ENCODE measurements at regions not wholly inside any gene's neighbourhood (a gene's known extent, or its start where the extent isn't known, plus 50 kb on each side); places are given as distances from the start of the nearest gene placed in this dataset.
"Not testable (repeated sequence)": the region's sequence is repeated elsewhere in the genome, so short reads cannot be mapped to it uniquely, and the experiment has no call there.

- no peak for DNase-seq
Observed at GRCh38 chr6:76634695-76635094, 562.2 kb upstream of the IMPG1 start.

- DNase-seq: peak in 1 of 2 experiments; percentile 16
Observed at GRCh38 chr6:76633259-76633658, 560.8 kb upstream of the IMPG1 start.

GRCh38 chr6:76631622-76632021 lies 559.2 kb upstream of the IMPG1 start:
- no peak for DNase-seq

GRCh38 chr6:76615395-76615794 lies 542.9 kb upstream of the IMPG1 start:
- DNase-seq: no peak

- peak; percentile 87 to 89 for DNase-seq
Observed at GRCh38 chr6:76612954-76613353, 540.5 kb upstream of the IMPG1 start.

- no peak for DNase-seq
Observed at GRCh38 chr6:76609160-76609559, 536.7 kb upstream of the IMPG1 start.

- DNase-seq: no peak
Observed at GRCh38 chr6:76594109-76594508, 521.6 kb upstream of the IMPG1 start.

- DNase-seq: no peak
Observed at GRCh38 chr6:76593668-76594067, 521.2 kb upstream of the IMPG1 start.

- DNase-seq: no peak
Observed at GRCh38 chr6:76592566-76592965, 520.1 kb upstream of the IMPG1 start.

- DNase-seq: no peak
Observed at GRCh38 chr6:76587271-76587670, 514.8 kb upstream of the IMPG1 start.

- no peak for DNase-seq
Observed at GRCh38 chr6:76584121-76584520, 511.7 kb upstream of the IMPG1 start.

GRCh38 chr6:76578746-76579145 lies 506.3 kb upstream of the IMPG1 start:
- DNase-seq: no peak

GRCh38 chr6:76574746-76575145 lies 502.3 kb upstream of the IMPG1 start:
- DNase-seq: no peak

GRCh38 chr6:76565932-76566331 lies 493.5 kb upstream of the IMPG1 start:
- no peak for DNase-seq

- DNase-seq: not testable (repeated sequence)
Observed at GRCh38 chr6:76562371-76562770, 489.9 kb upstream of the IMPG1 start.

- DNase-seq: not testable (repeated sequence)
Observed at GRCh38 chr6:76560851-76561755, 488.6 kb upstream of the IMPG1 start.

GRCh38 chr6:76553256-76553655 lies 480.8 kb upstream of the IMPG1 start:
- DNase-seq: no peak

GRCh38 chr6:76552268-76552667 lies 479.8 kb upstream of the IMPG1 start:
- no peak for DNase-seq

GRCh38 chr6:76533661-76534060 lies 461.2 kb upstream of the IMPG1 start:
- DNase-seq: no peak

GRCh38 chr6:76532647-76533046 lies 460.2 kb upstream of the IMPG1 start:
- no peak for DNase-seq

- no peak for DNase-seq
Observed at GRCh38 chr6:76518443-76518842, 446.0 kb upstream of the IMPG1 start.

GRCh38 chr6:76516924-76517323 lies 444.5 kb upstream of the IMPG1 start:
- no peak for DNase-seq

- no peak for DNase-seq
Observed at GRCh38 chr6:76510489-76510888, 438.0 kb upstream of the IMPG1 start.

GRCh38 chr6:76509397-76509796 lies 436.9 kb upstream of the IMPG1 start:
- DNase-seq: no peak

- DNase-seq: no peak
Observed at GRCh38 chr6:76506808-76507207, 434.3 kb upstream of the IMPG1 start.
